ENCODE measurements at regions not wholly inside any gene's neighbourhood (a gene's known extent, or its start where the extent isn't known, plus 50 kb on each side); places are given as distances from the start of the nearest gene placed in this dataset.

DNA sequence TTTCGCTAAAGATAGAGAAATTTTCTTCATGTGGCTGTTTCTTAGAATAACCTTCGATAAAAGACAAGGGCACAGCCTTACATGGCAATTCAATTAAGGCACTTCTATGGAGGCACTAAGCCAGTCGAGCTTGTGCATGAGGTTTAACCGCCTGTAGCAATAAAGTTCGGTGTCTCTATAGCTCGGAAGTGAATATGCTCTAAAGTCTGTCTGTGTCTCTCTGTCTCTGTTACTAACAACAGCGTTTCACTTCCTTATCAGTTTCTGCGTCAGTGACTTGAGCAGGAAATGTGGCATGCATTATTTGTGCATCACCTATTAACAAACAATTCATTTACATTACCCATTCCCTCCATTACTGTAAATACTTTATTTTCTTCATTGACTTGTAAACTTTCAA lies 365.1 kb upstream of the NETO1 start:
- DNase-seq (ENCODE audit: low read depth) = no peak

GRCh38 chr18:73220663-73221062 lies 352.9 kb upstream of the NETO1 start:
- DNase-seq (ENCODE audit: low read depth) = no peak

DNA sequence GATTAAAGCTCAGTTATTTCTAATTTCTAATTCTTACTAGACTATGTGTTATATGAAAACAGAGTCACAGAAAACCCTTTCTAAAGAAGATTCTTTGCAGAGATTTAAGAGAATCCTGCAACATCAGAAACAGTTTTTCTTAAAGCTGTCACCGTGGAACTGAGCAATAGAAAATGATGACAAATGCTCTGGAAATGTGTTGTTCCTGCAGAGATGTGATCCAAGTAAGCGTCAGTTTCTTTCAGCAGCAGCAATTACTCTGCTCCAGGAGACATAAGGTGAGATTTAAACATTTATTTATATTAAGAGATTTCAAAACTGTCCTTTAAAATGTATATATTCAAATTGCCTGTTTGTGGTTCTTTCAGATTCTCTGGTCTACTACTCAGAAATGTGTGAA lies 350.5 kb upstream of the NETO1 start:
- DNase-seq (ENCODE audit: low read depth) = no peak

GRCh38 chr18:73214970-73215369 lies 347.2 kb upstream of the NETO1 start:
- DNase-seq (ENCODE audit: low read depth) = no peak

DNA sequence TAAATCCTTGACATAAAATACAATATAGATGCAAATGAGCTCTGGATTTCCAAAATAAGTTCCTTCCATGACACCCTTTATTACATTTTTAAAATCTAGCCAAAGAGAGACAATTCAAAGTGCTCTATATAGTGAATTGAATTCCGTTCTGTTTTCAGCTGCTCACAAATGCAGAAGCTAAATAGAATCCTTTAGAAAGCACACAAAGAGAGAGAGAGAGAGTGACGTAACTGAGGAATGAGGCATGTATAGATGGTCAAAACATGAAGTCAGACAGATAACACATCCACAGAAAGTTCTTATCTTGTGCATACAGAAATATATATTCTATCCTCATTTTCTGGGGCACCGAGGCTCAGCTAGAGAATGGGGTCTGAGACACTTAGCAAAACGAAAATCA lies 344.7 kb upstream of the NETO1 start:
- DNase-seq (ENCODE audit: low read depth) = no peak

GRCh38 chr18:73201940-73202339 lies 334.2 kb upstream of the NETO1 start:
- no peak for DNase-seq (ENCODE audit: low read depth)

DNA sequence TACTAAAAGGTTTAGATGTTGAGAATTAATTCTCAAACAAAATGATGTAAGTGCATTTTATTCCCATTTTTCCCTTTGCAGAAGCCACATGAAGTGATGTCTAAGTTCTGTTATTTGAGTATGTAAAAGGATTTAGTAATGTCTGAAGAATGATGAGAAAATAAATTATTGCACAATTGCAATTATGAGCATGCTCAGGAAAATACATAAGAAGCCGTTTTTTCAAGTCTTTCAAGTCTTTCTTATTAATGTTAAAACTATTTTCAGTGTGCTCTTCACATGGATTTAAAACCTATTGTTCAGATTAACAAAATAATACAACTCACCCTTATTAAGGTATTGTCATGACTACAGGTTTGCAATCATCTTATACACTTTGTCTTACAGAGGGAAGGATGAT lies 331.4 kb upstream of the NETO1 start:
- DNase-seq (ENCODE audit: low read depth) = no peak

- DNase-seq (ENCODE audit: low read depth) = no peak
Measured at GRCh38 chr18:73189718-73190117, 321.9 kb upstream of the NETO1 start.

- DNase-seq (ENCODE audit: low read depth) = no peak
Measured at GRCh38 chr18:73168236-73168635, 300.4 kb upstream of the NETO1 start.

GRCh38 chr18:73164430-73164829 lies 296.6 kb upstream of the NETO1 start:
- DNase-seq (ENCODE audit: low read depth) = no peak

DNA sequence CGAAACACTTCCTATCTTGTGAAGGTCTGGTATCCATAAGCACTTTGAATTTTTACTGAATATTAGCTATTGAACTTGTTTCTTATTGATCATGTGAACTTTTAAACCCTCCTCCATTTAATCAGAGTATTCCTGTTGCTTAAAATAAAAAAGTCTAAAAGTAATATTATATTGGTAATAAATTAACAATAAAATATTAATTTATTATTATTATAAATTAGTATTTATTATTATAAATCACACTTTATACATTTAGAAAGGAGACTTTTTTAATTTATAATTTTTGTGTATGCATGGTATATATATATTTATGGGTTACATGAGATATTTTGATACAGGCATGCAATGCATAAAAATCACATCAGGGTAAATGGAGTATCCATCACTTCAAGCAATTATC lies 295.4 kb upstream of the NETO1 start:
- no peak for DNase-seq (ENCODE audit: low read depth)

- DNase-seq (ENCODE audit: low read depth) = no peak
Measured at GRCh38 chr18:73156117-73156516, 288.3 kb upstream of the NETO1 start.

- no peak for DNase-seq (ENCODE audit: low read depth)
Measured at GRCh38 chr18:73153271-73153670, 285.5 kb upstream of the NETO1 start.

- DNase-seq (ENCODE audit: low read depth) = no peak
Measured at GRCh38 chr18:73151086-73151485, 283.3 kb upstream of the NETO1 start.

DNA sequence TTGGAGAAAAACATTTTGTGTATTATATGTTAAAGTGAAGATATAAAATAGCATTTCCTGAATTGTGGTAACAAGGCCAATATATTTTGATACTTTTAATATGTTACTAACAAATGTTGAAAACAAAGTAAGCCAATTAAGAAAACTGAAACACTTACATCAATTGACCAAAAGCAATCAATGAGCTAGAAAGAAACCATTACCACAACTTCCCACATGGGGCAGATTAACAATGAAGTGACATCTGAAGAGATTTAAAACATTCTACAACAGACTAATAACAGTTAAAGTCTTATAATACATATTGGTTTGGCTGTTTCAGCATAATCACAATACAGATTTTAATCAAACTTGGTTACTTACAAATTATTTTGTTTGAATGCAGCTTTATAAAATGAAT lies 282.4 kb upstream of the NETO1 start:
- no peak for DNase-seq (ENCODE audit: low read depth)

DNA sequence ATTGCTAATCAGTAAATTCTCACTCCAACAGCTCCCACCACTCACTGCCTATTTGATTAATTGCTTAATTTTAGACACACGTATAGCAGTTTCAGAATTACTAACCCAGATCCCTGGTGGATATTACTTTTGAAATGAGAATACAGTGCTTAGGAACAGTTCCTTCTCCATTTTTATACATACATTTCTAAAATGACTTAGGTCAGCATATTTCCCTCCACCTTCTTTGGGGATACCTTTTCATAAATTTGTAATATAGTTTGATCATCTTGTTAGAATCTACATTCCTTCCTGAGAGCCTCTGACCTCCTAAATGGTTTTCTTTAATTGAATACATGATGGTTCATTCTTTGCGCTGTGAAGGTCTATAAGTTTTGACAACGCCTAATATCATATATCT lies 279.8 kb upstream of the NETO1 start:
- DNase-seq (ENCODE audit: low read depth) = no peak

GRCh38 chr18:73144030-73144429 lies 276.2 kb upstream of the NETO1 start:
- DNase-seq (ENCODE audit: low read depth) = no peak

- DNase-seq (ENCODE audit: low read depth) = no peak
Measured at GRCh38 chr18:73136134-73136533, 268.3 kb upstream of the NETO1 start.

DNA sequence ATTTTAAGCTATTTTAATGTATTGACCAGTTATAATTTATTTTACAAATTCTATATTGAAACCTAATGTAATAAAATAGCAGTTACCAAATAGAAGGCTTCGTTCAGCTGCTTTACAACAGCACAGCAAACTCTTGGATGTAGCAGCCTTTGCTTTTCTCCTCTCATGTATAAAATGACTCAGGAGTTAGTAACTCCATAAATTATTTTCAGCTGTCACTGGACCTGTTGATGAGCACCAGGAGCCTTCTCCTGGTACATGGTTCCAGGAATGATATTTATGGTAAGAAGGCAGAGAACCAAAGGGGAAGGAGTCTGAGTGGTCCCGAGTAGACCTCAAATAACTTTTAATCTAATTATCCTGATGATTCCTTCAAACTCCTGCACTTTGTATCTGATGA lies 256.4 kb upstream of the NETO1 start:
- no peak for DNase-seq (ENCODE audit: low read depth)

- no peak for DNase-seq (ENCODE audit: low read depth)
Measured at GRCh38 chr18:73121207-73121606, 253.4 kb upstream of the NETO1 start.

- no peak for DNase-seq (ENCODE audit: low read depth)
Measured at GRCh38 chr18:73120626-73121025, 252.8 kb upstream of the NETO1 start.

DNA sequence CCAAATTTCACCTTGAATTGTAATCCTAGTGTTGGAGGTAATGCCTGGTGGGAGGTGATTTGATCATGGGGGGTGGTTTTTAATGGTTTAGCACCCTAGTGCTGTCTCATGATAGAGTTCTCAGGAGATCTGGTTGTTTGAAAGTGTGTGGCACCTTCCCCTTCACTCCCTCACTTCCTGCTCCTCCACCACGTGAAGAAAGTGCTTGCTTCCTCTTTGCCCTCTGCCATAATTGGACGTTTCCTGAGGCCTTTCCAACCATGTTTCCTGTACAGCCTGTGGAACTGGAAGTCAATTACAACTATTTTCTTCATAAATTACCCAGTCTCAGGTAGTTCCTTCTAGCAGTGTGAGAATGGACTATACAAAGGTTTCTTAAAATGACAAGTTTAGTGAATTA lies 251.8 kb upstream of the NETO1 start:
- DNase-seq (ENCODE audit: low read depth) = no peak

DNA sequence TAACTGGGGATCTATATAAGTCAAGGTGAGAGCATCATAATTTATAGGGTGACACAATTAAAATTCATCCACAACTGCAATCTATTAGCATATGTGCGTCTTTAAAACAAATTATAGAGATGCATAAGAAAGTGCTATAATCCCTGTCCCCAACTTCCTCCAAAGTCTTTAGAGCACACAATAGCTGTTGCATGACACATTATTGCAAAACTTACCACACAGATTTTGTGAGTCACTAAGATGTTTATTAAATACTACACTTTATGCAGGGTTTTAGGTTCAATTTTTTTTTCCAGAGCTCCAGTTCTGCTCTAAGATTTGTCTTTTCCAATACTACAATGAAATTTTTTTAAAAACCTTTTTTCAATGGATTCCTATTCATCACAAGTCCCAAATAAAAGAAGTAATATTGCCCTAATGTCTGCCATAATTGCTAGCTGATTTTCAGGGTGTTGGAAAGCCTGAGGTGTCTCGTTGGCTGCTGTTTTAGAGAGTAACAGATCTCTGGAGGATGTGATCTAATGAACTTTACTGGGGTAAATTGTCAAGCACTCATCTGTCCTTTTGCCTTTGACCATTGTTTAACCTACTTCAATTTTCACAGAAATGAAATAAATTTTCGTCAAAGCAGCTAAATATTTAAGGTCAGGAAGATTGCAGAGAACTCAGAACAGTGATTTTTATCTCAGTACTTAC lies 250.5 kb upstream of the NETO1 start:
- DNase-seq (ENCODE audit: low read depth) = no peak

DNA sequence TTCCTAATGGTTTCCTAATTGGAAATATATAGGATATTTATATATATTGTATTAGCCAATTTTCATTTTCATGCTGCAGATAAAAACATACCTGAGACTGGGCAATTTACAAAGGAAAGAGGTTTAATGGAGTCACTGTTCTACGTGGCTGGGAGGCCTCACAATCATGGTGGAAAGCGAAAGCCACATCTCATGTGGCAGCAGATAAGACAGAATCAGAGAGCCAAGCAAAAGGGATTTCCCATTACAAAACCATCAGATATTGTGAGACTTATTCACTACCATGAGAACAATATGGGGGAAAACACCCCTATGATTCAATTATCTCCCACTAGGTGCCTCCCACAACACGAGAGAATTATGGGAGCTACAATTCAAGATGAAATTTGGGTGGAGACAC lies 242.5 kb upstream of the NETO1 start:
- DNase-seq (ENCODE audit: low read depth) = no peak

DNA sequence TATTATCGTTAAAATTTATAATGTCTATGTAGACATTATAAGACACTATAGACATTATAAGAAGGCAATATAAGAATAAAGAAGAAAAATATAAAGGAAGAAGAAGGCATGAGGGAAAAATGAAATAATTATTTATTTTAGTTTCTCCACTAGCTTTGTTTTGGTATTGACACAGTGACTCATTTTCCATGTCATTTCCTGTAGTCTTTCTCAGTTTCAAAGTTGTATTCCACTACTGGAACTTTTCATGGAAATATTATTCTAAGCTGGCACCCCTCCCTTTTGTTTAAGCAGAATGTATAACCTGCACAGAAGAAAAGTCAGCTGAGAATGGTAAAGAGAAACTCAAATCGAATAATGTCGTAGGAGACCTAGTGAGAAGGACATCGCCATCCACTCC lies 234.2 kb upstream of the NETO1 start:
- no peak for DNase-seq (ENCODE audit: low read depth)
